CD4-positive, alpha-beta T cell (primary cell): ENCODE measurements at regions not wholly inside any gene's neighbourhood (a gene's known extent, or its start where the extent isn't known, plus 50 kb on each side); places are given as distances from the start of the nearest gene placed in this dataset.

Experiments used
- ATAC-seq: fragments of 200-7000 bp; cut with Tn5 transposase; one replicate; pipeline ENCODE4 v1.10.0; 2022; ENCODE audit warnings: mild to moderate bottlenecking; ENCODE audit not compliant: poor library complexity
- CTCF ChIA-PET: fragments of 350-600 bp; sonication (Branson Sonifier 250); formaldehyde crosslinking; loops from one replicate; lab custom pipeline; 2021; ENCODE audit warnings: antibody characterized with exemption, inconsistent platforms; lab: Charles Lee
- POLR2A ChIA-PET: fragments of 350-600 bp; sonication (Branson Sonifier 250); formaldehyde crosslinking; loops from one replicate; lab custom pipeline; 2021; ENCODE audit warnings: antibody characterized with exemption, inconsistent platforms; lab: Charles Lee
- DNase-seq, 14 experiments: peaks; one replicate each; pipeline ENCODE4 v3.0.0-alpha.2; 2013 to 2020; ENCODE audit warnings: mixed read lengths in 2 of 14
- H3K27ac ChIP-seq, 2 donors: one replicate each; pipeline versions ENCODE4 v1.5.1 to v1.7.0; 2013; ENCODE audit warnings: low read length in 2 of 2, low read depth in 1 of 2, mild to moderate bottlenecking in 1 of 2
- H3K27me3 ChIP-seq, 2 experiments: 1 replicate in 1 of 2; 2 replicates in 1 of 2; pipeline versions ENCODE4 v1.6.1 to v1.7.0; 2013; ENCODE audit warnings: low read length in 2 of 2, control low read depth in 1 of 2, mild to moderate bottlenecking in 1 of 2, moderate library complexity in 1 of 2; ENCODE audit not compliant: insufficient read depth in 2 of 2, control insufficient read depth in 1 of 2
- H3K36me3 ChIP-seq: one replicate; pipeline ENCODE4 v1.6.1; 2013; ENCODE audit warnings: low read length, control low read depth; ENCODE audit not compliant: insufficient read depth
- H3K4me1 ChIP-seq: one replicate; pipeline ENCODE4 v1.6.1; 2013; ENCODE audit warnings: low read length, control low read depth; ENCODE audit not compliant: insufficient read depth
- H3K4me3 ChIP-seq: one replicate; pipeline ENCODE4 v1.5.1; 2013; ENCODE audit warnings: mild to moderate bottlenecking, low read length, moderate library complexity
- H3K9me3 ChIP-seq, 2 experiments: 1 replicate in 1 of 2; 2 replicates in 1 of 2; pipeline versions ENCODE4 v1.6.1 to v1.7.0; 2013; ENCODE audit warnings: low read length in 2 of 2, mild to moderate bottlenecking in 2 of 2, control low read depth in 1 of 2, moderate library complexity in 1 of 2; ENCODE audit not compliant: control insufficient read depth in 1 of 2, insufficient read depth in 1 of 2
- H3K27ac Mint-ChIP-seq: one replicate; pipeline ENCODE4 v1.8.0; 2020; ENCODE audit warnings: mixed read lengths
- H3K27me3 Mint-ChIP-seq: one replicate; pipeline ENCODE4 v1.8.0; 2021; ENCODE audit warnings: mixed read lengths
- H3K36me3 Mint-ChIP-seq: one replicate; pipeline ENCODE4 v1.8.0; 2021; ENCODE audit warnings: low read depth, mixed read lengths
- H3K4me1 Mint-ChIP-seq: one replicate; pipeline ENCODE4 v1.8.0; 2021; ENCODE audit warnings: low read depth, mixed read lengths
- H3K4me3 Mint-ChIP-seq: one replicate; pipeline ENCODE4 v1.8.0; 2020; ENCODE audit warnings: mild to moderate bottlenecking, mixed read lengths
- H3K9me3 Mint-ChIP-seq: one replicate; pipeline ENCODE4 v1.8.0; 2020; ENCODE audit warnings: mixed read lengths
- intact Hi-C, 2 experiments: fragments of 100-400 bp; cut with DNase I in 1 of 2; cut with micrococcal nuclease in 1 of 2; formaldehyde crosslinking; loops; one replicate each; pipeline versions ENCODE4 v1.15.1 to v1.9.0; 2023 to 2025; cut with DNase I, micrococcal nuclease
- TF ChIP-seq, protein P1 (sequence below): fragments of 200-600 bp; IDR thresholded peaks from one replicate; pipeline ENCODE4 v1.8.0; 2022; ENCODE audit warnings: antibody characterized with exemption, mild to moderate bottlenecking

DNA sequence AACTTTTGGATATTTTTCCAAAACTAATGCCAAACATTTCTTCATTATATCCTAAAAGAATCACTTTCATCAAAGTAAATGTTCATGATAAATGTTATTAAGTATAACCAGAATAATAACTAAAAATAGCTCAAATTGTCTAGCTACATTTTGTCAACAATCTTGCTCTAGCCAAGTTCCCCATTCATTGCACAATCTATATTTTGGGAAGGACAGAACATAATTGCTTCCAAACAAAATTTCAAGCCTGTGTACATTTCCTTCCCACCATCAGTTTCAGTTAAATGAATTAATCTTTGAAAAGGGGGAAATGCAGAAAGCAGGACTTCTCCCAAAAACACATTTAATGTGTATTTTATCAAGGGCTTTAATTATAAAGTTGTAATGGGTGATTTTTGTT lies 98.0 kb upstream of the PLEKHG7 start:
- POLR2A ChIA-PET, result interaction anchor here (1.5 kb wide), 1 partner anchor 11 kb away, joined by 7 read pairs; no protein-coding TSS in a partner anchor
- Histone ChIP-seq H3K27me3 (no peaks in the 10 kb centered on the region), H3K9me3 (peaks cover 7 to 10% of the 10 kb centered on the region in 2 experiments), H3K27ac (no peak overlapping the region), H3K4me3 (no peak overlapping the region), H3K4me1 (no peaks in the 10 kb centered on the region), H3K36me3 (no peaks in the 10 kb centered on the region)
- no peak overlapping the region for H3K27ac Mint-ChIP-seq
- intact Hi-C loops, result no loop called here
- TF ChIP-seq, protein P1, sequence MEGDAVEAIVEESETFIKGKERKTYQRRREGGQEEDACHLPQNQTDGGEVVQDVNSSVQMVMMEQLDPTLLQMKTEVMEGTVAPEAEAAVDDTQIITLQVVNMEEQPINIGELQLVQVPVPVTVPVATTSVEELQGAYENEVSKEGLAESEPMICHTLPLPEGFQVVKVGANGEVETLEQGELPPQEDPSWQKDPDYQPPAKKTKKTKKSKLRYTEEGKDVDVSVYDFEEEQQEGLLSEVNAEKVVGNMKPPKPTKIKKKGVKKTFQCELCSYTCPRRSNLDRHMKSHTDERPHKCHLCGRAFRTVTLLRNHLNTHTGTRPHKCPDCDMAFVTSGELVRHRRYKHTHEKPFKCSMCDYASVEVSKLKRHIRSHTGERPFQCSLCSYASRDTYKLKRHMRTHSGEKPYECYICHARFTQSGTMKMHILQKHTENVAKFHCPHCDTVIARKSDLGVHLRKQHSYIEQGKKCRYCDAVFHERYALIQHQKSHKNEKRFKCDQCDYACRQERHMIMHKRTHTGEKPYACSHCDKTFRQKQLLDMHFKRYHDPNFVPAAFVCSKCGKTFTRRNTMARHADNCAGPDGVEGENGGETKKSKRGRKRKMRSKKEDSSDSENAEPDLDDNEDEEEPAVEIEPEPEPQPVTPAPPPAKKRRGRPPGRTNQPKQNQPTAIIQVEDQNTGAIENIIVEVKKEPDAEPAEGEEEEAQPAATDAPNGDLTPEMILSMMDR, result no peak
- ATAC-seq, result no peak
- CTCF ChIA-PET, result interaction anchor here (1.8 to 2.1 kb wide), 2 partner anchors 34 to 90 kb away, joined by 4 read pairs; no protein-coding TSS in a partner anchor
- peaks cover 6% of the 10 kb centered on the region for H3K36me3 Mint-ChIP-seq
- peaks cover 7% of the 10 kb centered on the region for H3K9me3 Mint-ChIP-seq
- H3K4me3 Mint-ChIP-seq, result no peak overlapping the region
- no peak for DNase-seq
- H3K4me1 Mint-ChIP-seq, result peaks cover 15% of the 10 kb centered on the region
- H3K27me3 Mint-ChIP-seq, result no peaks in the 10 kb centered on the region

DNA sequence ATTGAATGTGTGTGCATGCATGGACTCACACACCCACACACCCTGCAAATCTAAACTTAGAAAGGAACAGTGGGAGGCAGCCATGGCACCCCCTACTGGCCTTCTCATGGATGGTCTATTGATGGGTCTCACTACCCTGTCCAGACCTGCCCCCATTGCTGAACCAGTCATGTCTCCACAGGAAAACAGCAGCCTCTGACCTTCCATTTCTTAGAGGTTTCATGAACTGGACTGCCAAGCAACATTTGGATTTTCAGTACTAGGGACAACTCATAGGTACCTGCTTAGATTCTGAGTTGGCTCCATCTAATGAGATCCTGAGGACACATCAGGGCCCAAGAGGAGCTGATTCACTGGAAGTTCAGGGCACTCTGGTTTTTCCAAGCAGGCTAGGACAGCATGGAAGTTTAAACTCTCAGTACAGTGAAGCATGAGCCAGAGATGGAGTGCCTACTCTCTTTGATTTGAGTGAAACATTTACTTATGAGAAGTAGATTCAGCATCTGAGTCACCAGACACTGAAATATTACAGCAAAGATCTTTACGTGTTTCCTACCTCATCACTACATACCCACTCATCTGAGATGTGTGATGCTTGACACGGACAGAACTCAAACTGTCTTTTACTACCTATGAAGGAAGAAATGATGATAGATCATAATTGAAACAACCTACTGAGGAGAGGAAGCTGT lies 98.9 kb upstream of the PLEKHG7 start:
- Mint-ChIP-seq H3K9me3 (peaks cover 14% of the 10 kb centered on the region), H3K4me3 (no peak overlapping the region), H3K36me3 (peaks cover 13% of the 10 kb centered on the region), H3K27me3 (no peaks in the 10 kb centered on the region), H3K4me1 (peaks cover 15% of the 10 kb centered on the region), H3K27ac (no peak overlapping the region)
- no peak overlapping the region for H3K27ac ChIP-seq
- TF ChIP-seq, protein P1, result no peak
- ChIA-PET POLR2A (interaction anchor here (1.5 kb wide), 1 partner anchor 10 kb away, joined by 7 read pairs; no protein-coding TSS in a partner anchor), CTCF (interaction anchor here (1.8 kb wide), 1 partner anchor 89 kb away, joined by 4 read pairs; no protein-coding TSS in a partner anchor)
- no peak overlapping the region for H3K4me3 ChIP-seq
- ATAC-seq, result peak; percentile 84
- H3K4me1 ChIP-seq, result no peaks in the 10 kb centered on the region
- peak in 2 of 14 experiments; percentile 39 to 57 for DNase-seq
- peaks cover 8 to 12% of the 10 kb centered on the region in 2 experiments for H3K9me3 ChIP-seq
- no peaks in the 10 kb centered on the region for H3K36me3 ChIP-seq
- intact Hi-C loops, result no loop called here
- no peaks in the 10 kb centered on the region for H3K27me3 ChIP-seq

DNA sequence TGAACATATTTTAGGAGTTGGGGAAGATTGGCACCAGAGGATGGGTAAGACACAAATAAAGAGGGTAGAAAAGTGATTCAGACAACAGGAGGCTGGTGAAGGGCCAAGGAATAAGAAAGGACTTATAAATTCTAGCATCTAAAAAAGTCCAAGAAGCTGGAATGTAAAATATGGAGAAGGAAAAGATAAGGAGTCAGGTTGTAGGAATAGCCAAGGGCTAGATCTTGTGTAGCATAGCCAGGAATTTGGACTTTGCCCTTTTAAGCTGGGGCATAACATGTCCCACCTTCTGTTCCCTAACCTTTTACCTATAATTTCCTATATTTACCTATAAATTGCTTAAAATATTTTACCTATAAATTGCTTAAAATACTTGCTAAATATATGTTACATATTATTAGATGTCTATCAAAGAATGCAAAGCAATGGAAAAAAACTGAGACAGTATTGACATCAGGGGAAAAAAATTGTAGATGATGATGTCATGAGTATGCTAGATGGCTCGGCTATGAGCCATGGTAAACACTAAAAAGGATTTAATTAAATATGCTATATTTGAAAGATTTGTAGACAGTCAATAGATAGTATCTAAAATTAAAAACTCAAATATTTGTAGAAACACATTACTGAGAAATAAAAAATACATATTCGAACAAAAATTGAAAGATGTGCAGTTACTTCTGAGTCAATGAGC lies 99.7 kb upstream of the PLEKHG7 start:
- no peaks in the 10 kb centered on the region for H3K27me3 ChIP-seq
- Mint-ChIP-seq H3K27ac (peak overlapping the region; percentile 1), H3K4me3 (no peak overlapping the region), H3K9me3 (peaks cover 14% of the 10 kb centered on the region), H3K36me3 (peaks cover 13% of the 10 kb centered on the region), H3K27me3 (no peaks in the 10 kb centered on the region), H3K4me1 (peaks cover 7% of the 10 kb centered on the region)
- H3K4me1 ChIP-seq, result no peaks in the 10 kb centered on the region
- H3K9me3 ChIP-seq, result peaks cover 8 to 12% of the 10 kb centered on the region in 2 experiments
- no peak overlapping the region for H3K27ac ChIP-seq
- DNase-seq (no peak), ATAC-seq (no peak)
- TF ChIP-seq, protein P1, result no peak
- ChIA-PET CTCF (no interaction called here), POLR2A (no interaction called here)
- intact Hi-C loops, result no loop called here
- no peak overlapping the region for H3K4me3 ChIP-seq
- H3K36me3 ChIP-seq, result no peaks in the 10 kb centered on the region
